Hepatic stellate cell (primary cell): ENCODE measurements at regions not wholly inside any gene's neighbourhood (a gene's known extent, or its start where the extent isn't known, plus 50 kb on each side); places are given as distances from the start of the nearest gene placed in this dataset.

Experiments
- DNase-seq: peaks from one replicate; pipeline ENCODE4 v3.0.0; 2011; ENCODE audit warnings: low spot score

DNA sequence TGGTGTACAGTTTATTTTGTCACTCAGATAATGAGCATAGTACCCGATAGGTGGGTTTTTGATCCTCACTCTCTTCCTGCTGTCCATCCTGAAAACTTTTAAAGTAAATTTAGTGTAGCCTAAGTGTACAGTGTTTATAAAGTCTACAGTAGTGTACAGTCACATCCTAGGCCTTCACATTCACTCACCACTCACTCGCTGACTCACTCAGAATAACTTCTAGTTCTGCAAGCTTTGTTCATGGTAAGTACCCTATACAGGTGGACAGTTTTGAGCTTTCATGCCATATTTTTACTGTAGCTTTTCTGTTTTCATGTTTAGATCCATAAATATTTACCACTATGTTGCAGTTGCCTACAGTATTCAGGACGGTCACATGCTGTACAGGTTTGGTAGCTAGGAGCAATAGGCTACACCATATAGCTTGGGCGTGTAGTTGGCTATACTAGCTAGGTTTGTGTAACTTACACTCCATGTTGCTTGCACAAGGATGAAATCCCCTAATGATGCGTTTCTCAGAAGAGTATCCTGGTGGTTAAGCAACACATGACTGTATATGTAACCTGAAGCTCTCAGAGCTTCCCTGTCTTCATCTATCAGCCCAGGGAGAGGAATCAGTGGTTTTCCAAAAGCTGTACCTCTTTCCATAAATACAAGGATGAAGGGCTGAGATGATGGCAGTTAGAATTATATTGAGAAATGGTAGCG is 87.6 kb upstream of the SLC25A26 start:
- DNase-seq: no peak

DNA sequence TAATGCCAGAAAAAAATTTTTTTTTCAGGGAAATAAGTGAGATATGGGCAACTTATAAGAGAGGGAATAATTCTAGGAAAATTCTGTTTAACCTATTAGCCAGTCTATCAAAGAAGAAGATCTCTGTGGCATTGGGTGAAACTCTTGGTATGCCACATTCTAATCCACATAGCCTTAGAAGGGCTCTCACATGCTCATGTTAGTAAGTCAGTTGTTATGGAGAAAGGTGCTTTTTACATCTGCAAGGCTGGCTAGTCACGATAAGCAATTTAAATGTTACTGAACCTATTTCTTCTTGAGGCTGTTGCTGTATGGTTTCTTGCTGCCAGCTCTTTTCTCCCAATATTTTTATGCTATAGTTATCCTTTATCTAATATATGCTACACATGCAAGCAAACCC is 89.9 kb upstream of the MAGI1 start:
- DNase-seq: no peak

DNA sequence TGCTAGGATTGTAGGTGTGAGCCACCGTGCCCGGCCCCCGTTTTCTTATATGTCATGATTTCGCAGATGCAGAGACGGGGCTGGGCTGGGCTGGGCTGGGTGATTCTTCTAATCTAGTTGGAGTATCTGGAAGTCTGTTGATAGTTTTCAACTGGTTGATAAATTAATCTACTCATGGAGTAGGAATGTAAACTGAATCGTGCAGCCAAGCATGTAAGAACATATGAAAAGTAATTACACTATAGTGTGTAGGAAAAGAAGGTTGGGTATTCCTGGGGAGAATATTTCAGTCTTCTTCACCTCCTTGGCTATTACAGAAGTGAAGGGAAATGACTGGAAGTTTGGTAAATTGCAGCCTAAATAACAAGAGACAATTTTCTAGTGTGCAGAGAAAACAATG is 82.6 kb upstream of the MAGI1 start:
- peak; percentile 43 for DNase-seq

DNA sequence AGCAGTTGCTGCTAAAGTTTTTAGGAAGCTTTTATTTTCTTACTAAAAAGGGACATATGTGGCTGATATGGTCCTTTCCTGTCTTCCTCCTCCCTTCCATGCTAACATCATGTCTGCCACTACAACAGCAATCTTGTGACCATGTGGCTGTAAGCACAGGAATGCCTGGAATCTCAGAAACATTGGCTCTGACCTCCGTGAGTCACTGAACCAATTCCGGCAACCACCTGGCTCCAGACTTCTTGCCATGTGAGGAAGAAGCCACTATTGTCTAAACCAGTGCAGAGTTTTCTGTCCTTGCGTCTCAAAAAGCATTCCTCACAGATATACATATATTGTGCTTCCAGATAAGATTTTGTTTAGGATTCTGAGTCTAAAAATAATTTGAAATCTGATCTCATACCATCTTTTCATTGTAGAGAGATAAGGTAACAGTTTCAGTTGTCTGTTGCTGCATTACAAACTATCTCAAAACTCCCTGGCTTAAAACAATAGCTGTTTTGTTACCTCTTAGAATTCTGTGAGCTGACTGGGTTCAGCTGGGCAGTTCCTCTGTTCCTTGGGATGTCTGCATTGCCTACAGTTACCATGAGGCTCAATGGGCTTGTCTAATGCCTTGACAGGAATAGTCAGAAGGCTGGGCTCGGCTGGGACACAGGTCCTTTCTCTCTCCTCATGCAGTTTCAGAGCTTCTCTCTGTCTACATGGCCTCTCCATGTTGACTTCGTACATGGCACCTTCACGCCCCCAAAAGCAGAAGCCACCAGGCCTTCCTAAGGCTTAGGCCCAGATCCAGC is 77.3 kb upstream of the MAGI1 start:
- DNase-seq: peak; percentile 88

DNA sequence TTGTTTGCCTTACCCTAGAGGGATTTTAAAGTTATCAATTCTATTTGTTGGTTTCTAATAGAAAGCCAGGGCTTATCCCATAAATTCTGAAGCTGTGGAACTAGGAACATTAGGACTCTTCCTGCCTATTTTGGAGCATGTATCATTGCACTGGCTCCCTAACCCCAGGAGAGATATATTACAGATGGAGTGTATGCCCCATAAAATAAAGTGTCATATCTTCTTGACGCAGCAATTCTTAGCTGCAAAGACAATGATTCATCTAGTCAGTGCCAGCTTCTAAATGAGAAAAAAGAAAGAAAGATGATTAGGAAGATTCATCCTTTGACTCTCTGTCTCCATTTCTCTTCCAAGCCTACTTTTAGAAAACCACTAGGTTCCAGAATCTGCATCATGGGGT is 74.8 kb upstream of the MAGI1 start:
- no peak for DNase-seq

DNA sequence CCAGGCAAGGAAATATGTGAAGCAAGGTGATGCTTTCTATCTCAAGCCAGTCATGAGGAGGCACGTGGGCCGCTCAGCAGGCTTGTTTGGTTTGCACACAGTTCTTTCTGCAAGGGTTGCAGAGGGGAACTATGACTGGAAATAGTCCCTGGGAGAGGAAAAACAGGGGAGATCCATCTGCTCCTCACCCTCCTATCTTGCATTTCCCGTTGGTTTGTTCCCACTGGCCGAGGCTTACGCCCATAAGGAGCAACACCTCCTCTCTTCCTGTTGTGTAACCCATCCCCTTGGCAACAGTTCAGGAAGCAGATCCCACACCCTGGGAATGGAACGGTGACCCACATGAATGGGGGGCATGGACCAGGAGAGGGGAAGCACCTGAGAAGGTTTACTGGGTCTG is 72.1 kb upstream of the MAGI1 start:
- DNase-seq: no peak

DNA sequence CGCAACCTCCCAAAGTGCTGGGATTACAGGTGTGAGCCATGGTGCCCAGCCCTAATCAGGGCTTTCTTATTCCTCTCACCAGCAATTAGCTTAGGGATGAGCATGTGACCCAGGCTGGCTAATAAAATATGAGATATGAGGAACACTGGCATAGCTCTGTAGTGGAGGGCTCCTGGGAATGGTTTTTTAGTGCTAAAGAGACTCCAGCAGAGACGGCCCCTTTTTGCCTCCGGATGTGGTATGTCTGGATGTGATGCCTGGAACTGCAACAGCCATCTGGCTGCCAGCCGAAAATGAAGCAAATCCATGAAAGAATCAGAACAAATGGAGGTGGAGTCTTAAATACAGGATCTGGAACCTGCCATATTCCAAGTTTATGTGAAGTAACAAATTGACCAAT is 69.1 kb upstream of the MAGI1 start:
- peak; percentile 40 for DNase-seq

DNA sequence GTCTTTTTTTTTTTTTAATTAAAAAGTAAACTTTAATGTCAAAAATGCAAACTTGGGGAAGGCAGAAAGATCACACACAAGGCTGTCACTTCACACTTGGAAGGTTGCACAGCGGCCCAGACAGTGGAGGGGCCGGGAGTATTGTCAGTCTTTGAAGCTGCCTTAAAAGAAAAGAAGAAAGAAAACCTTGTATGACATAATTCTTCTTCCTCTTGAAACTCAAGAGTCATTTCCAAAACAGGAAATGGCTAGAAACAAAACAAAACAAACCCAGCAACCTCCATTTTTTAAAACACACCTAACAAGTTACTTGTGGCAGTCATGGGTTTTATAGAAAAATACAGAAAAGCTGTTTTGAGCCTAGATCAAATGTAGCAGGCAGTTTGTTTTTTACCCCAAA is 68.1 kb upstream of the MAGI1 start:
- DNase-seq: no peak

DNA sequence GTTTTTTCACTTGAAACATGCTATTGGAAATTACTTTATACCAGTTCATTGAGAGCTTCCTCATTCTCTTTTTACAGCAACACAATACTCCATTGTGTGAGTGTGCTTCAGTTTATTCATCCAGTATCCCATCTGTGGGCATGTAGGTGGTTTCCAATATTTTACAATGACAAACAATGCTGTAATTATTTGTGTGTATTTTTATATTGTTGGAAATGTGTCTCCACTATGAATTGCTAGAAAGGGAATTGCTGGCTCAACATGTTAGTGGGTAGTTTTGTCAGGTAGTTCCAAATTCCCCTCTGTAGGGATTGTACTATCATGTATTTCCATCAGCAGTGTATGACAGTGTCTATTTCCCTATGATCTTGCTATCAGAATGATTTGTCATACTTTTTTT is 65.8 kb upstream of the MAGI1 start:
- DNase-seq: no peak

DNA sequence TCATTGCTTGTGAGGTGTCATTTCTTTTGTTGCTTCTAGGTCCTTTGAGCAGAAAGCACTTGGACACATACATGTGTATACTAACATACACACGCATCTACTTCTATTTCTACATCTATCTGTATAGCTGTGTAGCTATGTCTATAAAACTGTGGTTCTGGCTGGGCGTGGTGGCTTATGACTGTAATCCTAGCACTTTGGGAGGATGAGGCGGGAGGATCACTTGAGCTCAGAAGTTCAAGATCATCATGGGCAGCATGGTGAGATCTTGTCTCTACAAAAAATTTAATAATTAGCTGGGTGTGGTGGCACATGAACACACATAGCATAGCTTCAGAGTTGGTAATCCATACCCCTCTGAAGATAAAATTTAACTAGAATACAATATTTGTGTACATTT is 65.0 kb upstream of the MAGI1 start:
- no peak for DNase-seq

DNA sequence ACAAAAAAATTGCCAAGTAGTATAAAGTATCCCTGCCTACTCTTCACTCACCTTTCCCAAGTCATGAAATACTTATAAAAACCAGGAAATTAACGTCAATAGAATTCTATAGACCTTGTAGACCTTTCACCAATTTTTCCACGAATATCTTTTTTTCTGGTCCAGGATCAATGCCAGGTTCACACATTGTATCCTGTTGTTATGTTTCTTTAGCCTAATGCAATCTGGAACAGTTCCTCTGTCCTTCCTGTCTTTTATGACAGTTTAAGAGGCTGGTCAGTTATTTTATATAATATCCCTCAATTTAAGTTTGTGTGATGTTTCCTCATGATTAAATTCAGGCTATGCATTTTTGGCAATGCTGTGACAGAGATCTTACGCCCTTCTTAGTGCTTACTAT is 63.2 kb upstream of the MAGI1 start:
- no peak for DNase-seq

DNA sequence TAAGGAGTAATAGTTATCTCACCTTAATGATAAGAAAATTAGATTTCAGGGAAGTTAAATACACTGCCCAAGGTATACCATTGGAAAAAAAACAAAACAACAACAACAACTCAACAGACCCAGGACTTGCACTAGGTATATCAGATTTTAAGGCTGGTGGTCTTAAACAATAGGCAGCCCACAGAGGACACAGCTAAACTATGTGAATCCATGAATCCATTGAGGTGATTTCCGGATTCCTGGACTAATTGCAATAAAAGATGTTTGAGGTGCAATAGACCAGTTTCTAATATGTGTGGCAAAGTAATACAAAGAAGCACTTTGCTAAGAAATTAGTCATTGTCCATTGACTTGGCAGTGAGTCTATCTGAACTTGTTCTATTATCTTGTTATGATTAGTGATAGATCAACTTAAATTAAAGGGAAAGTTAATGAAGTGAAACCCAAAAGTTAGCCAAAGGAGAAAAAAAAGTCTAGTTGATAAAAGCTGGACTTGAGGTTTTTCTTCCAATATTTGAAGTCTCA is 60.9 kb upstream of the MAGI1 start:
- no peak for DNase-seq

DNA sequence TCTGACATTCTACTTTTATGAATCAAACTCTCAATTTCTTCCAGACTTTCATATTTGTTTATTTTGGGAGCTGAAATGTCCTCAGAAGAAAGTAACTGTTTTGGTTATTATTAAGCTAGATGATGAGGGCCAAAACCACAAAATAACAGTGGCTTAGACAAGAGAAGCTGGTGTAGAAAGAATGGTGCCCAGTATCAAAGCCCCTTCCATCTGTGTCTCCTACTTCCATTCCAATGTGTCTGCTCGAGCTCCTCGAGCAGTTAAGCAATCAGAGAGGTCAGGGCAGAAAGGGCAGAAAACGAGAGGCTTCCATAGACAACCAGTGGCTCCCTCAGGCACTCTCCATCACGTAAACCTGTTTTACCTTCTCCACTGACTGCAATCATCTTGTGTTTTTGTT is 59.7 kb upstream of the MAGI1 start:
- DNase-seq: peak; percentile 41

DNA sequence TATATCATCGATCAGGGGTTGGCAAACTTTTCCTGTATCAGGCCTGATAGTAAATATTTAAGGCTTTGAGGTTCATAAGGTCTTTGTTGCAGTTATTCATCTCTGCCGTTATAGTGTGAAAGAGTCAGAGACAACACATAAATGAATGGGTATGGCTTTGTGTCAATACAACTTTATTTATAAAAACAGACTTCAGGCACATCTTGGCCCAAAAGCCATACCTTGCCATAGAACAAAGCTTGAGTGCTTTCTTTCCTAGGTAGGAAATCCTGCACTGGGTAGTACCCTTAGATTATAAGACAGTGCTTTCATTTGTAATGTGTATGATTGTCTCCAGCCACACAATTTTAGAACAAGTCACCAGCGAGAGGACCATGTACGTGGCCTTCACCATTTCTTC is 58.9 kb upstream of the MAGI1 start:
- DNase-seq: no peak

DNA sequence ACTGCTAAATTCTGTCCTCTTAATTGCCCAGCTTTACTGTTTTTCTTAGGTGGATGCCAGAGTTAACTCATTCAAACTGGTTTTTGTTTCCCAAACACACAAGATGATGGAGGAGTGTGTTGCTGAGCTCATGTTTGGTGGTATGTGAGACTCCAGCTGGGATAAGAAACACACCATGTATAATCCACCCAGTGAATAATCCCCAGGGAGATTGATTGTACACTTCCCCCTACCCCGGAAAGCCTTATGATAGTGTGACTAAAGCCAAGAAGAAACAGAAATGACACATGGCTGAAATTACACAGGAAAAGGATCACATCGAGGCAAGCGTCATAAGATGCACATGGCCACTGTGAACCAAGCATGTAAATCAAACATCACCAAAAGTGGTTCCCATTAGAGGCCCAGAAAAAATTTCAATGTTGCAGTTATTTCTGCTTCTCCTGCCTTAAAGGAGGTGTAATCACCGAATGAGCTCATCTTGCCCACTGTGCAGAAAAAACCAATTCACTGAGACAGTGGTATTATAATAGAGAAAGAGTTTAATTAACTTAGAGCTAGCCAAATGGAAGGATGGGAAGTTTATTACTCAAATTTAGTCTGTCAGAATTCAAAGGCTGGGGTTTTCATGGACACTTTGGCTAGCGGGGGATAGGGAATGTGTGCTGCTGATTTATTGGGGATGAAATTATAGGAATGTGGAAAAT is 56.7 kb upstream of the MAGI1 start:
- peak; percentile 31 for DNase-seq

DNA sequence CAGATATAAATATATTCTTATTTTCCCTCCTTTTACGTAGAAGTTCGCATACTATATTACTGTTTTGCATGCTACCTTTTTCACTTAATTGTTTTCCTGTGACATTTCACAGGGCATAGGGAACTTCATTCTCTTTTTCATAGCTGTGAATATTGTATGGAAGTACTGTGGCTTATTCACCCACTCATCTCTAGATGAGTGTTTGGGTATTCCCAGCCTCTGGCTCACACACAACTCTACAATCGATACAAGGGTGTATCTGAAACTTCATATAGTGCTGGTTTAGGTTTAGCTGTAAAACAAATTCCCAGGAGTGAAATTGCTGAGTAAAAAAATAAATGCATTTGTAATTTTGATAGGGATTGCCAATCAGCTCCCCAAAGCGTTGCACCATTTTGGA is 55.3 kb upstream of the MAGI1 start:
- DNase-seq: no peak

DNA sequence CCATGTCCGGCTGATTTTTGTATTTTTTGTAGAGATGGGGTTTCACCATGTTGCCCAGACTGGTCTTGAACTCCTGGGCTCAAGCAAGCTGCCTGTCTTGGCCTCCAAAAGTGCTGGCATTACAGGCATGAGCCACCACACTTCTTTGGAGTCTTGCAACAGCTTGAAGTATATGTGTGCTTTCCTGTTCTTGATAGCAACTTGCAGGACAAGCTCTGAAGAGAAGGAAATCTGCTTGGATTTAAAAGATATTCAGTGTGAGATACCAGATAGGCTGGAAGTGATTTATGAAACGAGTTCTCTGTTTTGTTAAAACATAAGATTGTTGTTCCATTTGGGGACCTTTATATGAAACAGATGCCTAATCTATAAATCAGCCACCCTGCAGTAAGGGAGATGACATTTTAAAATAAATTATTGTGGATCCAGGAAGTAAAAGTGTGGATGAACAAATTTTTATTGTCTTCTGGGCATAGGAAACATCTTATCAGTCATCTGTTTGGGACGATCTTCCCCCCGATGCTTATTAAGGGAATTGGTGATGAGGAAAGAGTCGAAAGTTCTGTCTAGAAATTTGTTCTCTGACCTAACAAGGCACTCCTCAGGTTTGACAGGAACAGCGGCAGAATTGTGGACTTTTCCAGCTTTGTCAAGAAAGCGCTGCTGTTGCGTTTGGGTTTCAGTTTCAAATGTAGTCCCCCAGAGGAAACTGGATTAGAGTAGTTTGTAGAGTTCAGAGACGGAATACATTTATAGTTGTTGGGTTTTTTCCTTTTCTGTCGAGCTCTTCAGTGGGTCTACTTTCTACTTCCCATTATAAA is 53.7 kb upstream of the MAGI1 start:
- DNase-seq: no peak
